HS-5 (cell line): ENCODE measurements at regions not wholly inside any gene's neighbourhood (a gene's known extent, or its start where the extent isn't known, plus 50 kb on each side); places are given as distances from the start of the nearest gene placed in this dataset.
"Not testable (repeated sequence)": the region's sequence is repeated elsewhere in the genome, so short reads cannot be mapped to it uniquely, and the experiment has no call there.

ENCODE experiments used
- DNase-seq: peaks from one replicate; pipeline ENCODE4 v3.0.0-alpha.2; 2012; ENCODE audit warnings: low read depth

GRCh38 chr2:192932376-192932775 lies 737.6 kb upstream of the TMEFF2 start:
- no peak for DNase-seq

GRCh38 chr2:192921631-192922030 lies 726.9 kb upstream of the TMEFF2 start:
- not testable (repeated sequence) for DNase-seq

DNA sequence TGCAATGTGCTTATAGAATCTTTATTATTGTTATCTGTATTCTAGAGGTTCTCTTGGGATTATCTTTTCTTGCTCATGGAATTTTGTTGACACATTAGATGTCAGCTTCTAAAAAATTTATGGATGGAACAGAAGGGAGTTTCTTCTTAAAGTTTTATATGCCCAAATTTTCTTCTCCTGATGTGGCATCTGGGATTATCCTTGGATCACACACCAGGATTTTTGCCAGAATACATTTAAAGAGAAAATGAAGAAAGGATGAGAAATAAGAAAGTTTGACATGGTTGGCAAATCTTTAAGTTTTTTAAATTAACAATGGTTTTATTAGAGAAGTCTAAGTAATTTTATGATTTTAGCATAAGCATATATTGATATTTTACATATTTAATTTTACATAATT lies 706.7 kb upstream of the TMEFF2 start:
- no peak for DNase-seq

DNA sequence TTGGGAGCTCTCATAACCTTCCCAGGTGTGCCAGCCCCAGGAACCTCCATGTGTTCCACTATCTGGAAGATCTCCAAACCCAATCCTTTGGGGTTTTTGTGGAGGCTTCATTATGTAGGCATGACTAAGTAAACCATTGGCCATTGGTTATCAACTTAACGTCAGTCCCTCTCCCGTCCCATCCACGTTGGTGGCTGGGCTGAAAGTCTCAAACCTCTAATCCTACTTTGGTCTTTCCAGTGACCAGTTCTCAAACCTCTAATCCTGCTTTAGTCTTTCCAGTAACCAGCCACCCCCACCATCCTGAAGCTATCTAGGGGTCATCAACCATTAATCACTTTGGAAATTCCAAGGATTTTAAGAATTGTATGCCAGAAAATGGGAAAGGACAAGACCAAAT lies 704.7 kb upstream of the TMEFF2 start:
- no peak for DNase-seq

DNA sequence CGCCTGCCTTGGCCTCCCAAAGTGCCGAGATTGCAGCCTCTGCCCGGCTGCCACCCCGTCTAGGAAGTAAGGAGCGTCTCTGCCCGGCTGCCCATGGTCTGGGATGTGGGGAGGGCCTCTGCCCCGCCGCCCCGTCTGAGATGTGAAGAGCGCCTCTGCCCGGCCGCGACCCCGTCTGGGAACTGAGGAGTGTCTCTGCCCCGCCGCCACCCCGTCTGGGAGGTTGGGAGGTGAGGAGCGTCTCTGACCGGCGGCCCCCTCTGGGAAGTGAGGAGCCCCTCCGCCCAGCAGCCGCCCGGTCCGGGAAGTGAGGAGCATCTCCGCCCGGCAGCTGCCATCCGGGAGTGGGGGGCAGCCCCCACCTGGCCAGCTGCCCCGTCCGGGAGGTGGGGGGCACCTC lies 699.2 kb upstream of the TMEFF2 start:
- not testable (repeated sequence) for DNase-seq

- DNase-seq = no peak
Measured at GRCh38 chr2:192888109-192888508, 693.4 kb upstream of the TMEFF2 start.

- DNase-seq = no peak
Measured at GRCh38 chr2:192887337-192887736, 692.6 kb upstream of the TMEFF2 start.

GRCh38 chr2:192886636-192887035 lies 691.9 kb upstream of the TMEFF2 start:
- DNase-seq = no peak

GRCh38 chr2:192885569-192886160 lies 690.9 kb upstream of the TMEFF2 start:
- DNase-seq = no peak

DNA sequence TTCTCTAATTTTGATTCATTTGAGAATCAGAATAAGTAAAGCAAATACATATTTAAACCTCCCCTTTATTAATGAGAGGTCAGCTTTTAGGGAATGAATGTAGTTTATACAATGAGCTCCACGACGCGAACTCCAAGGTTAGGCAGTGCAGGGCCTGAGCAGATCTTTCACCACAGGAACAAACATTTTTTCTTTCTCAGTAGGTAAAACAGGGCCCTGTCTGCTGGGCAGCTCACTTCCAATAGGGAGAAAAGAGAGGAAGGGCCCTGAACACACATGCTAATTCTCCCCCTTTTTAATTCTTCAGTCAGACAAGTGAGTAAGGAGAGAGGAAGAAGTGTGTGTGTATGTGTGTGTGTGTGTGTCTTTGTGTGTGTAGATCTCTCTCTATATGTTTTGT lies 682.4 kb upstream of the TMEFF2 start:
- DNase-seq = no peak

- DNase-seq = no peak
Measured at GRCh38 chr2:192876698-192877097, 682.0 kb upstream of the TMEFF2 start.

DNA sequence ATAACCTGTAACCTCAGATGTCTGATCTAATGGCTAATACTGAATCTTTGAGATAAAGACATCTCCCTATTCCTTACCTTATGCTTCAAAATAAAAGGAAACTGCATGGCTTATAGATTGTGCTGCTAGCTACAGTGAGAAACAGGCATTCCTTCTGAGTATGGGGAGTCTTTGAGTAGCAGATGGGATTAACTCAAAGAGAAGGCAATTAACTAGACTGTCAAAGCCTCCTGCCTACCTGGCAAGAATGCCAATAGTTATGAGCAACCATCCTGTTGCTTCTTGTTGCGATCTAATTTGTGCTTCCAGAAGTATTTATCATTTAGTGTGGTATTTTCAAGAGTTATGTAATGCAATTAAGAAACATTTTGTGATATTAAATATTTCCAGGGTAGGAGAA lies 660.0 kb upstream of the TMEFF2 start:
- no peak for DNase-seq

DNA sequence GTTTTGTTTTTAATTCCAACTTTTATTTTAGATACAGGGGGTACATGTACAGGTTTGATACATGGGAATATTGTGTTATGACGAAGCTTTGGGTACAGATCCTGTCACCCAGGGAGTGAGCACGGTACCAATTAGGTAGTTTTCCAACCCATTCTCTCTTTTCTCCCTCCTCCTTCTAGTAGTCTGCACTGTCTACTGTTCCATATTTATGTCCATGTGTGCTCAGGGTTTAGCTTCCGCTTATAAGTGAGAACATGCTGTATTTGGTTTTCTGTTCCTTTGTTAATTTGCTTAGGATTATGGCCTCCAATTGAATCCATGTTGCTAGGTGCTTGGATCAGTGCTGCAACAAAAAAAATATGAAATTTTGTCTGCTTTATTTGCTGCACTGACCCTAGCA lies 659.3 kb upstream of the TMEFF2 start:
- DNase-seq = no peak

GRCh38 chr2:192828947-192829346 lies 634.2 kb upstream of the TMEFF2 start:
- DNase-seq = no peak

DNA sequence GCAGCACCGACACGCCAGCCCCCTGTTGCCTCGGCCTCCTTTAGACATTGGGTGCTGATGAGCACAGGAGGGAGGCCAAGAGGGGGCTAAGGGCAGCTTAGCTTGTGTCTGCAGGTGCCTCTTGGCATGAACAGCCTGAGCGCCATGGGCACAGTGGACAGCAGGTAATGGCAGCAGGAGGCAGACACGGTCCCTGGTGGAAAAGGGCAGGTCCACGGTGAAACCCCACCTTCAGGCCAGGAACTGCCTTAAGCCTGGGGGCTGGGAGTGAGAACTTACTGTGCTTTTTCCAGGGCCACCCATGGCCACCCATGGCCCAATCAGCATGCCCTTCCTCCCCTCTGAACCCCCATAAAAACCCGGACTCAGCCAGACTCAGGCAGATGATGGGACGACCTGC lies 633.4 kb upstream of the TMEFF2 start:
- no peak for DNase-seq

GRCh38 chr2:192827735-192828134 lies 633.0 kb upstream of the TMEFF2 start:
- no peak for DNase-seq

DNA sequence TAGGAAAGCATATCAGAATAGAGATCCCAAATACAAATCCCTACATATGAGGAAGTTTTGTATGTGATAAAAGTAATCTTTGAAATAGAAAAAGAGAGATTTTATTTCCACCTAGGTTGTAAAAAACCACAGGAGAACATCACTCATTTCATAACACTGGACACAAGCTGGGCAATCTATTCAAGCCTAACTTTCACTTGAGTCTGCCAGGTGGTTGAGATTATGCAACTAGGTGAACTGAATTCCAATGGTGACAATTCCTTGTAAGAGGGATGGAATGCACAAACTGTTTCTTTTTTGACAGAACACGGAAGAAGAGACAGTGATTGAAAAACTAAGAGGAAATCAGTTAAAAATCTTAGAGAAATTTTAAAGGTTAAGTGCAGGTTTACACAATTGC lies 619.6 kb upstream of the TMEFF2 start:
- no peak for DNase-seq

DNA sequence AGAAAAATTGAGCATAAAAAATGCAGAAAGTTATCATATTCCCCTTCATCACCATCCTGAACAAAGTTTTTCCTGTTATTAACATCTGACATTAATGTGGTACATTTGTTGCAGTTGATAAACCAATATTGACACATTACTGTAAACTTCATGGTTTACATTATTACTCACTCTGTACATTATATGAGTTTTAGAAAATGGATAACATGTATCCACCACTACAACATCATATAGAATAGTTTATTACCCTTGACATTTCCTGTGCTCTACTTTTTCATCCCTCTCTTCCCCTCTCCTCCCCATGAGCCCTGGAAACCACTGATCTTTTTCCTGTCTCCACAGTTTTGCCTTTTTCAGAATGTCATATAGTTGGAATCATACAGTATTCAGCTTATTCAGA lies 618.6 kb upstream of the TMEFF2 start:
- no peak for DNase-seq

GRCh38 chr2:192809173-192809572 lies 614.4 kb upstream of the TMEFF2 start:
- DNase-seq = no peak

GRCh38 chr2:192783643-192784042 lies 588.9 kb upstream of the TMEFF2 start:
- DNase-seq = no peak

GRCh38 chr2:192775459-192776262 lies 580.9 kb upstream of the TMEFF2 start:
- DNase-seq = no peak

- DNase-seq = no peak
Measured at GRCh38 chr2:192775011-192775410, 580.3 kb upstream of the TMEFF2 start.

DNA sequence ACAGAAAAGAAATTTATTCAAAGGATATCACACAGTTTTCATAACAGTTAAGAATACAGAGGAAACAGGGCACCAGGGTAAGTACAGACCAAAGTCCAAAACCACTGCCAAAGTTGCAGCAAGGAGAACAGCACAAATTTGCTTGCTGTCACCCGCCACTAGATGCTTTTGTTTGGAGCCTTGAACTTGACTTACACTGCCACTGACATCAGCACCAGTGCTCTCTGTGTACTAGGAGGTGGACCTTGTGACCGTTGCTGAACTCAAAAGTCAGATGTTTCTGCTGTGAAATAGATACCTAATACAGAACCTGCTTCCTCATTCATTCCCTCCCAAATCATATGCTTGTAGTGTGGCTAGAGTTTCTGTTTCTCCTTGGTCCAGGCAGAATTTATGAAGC lies 578.3 kb upstream of the TMEFF2 start:
- no peak for DNase-seq

GRCh38 chr2:192749611-192750200 lies 555.0 kb upstream of the TMEFF2 start:
- peak; percentile 23 for DNase-seq
